HG03108 (cell line): ENCODE measurements at regions not wholly inside any gene's neighbourhood (a gene's known extent, or its start where the extent isn't known, plus 50 kb on each side); places are given as distances from the start of the nearest gene placed in this dataset.
A peak's percentile ranks its signal among the peaks of the same experiment; 100 is the strongest.
"Not testable (repeated sequence)": the region's sequence is repeated elsewhere in the genome, so short reads cannot be mapped to it uniquely, and the experiment has no call there.

Experiments
- ATAC-seq: cut with Tn5 transposase; IDR thresholded peaks from one replicate; pipeline ENCODE4 v1.9.1; 2021; ENCODE audit warnings: moderate library complexity; ENCODE audit not compliant: unreplicated experiment

DNA sequence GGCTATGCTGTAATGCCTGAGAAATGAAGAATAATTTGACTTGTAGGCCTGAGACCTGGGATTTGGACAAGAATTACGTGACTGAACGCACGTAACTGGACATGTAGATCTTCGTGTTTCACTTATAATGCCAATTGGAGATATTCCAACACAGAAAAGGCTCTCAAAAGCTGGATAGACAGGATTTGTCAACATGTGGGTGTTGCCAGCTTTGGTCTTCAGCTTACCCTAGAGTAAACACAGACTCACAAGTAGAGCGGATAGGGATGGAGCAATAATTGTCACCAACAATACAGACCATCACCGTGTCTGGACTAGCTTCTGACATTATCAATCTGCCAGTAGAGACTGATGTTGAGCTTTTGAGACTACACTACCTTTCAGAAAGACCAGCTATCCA, 1511.0 kb upstream of the ADGRL3 start:
- no peak for ATAC-seq

DNA sequence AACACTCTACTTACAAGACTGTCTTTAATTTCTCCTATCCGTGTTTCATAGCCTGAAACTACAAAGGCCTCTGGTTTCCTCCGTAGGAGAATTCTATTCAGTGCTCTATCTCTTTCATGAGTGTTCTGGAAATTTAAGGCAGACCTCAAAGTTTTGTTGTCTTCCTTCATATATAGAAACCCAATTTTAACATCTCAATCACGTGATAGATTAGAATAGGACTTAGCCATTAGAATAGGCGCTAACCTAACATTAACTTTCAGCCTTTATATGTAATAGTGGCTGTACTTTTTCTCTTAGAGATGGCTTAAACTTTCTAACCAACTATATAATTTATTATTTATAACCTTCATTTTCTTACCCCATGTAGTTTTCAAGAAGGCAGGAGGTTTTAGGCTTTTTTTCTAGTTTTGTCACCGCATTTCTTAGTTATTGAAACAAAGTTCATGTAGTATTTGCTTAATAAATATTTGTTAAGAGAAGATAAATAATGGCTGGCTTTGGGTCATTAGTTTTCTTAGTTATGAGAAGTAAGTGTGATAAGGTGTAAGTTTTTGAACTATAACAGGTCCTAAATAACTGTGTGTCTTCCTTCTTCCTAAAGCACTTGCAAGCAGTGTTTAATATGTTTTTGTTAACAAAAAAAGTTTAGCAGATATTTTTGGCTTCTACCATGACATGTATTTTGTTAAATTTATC, 1504.6 kb upstream of the ADGRL3 start:
- no peak for ATAC-seq

DNA sequence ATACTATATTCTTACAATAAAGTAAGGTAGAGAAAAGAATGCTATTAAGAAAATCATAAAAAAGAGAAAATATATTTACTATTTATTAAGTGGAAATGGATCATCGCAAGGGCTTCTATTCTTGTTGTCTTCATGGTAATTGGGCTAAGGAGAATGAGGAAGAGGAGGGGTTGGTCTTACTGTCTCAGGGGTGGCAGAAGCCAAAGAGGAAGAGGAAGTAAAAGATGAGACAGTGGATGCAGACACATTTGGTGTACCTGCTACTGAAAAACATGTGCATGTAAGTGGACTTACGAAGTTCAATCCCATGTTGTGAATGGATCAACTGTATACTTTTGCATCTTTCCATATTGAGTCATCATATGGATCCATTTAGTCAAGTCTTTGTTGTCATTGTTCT, 1502.1 kb upstream of the ADGRL3 start:
- ATAC-seq = no peak

DNA sequence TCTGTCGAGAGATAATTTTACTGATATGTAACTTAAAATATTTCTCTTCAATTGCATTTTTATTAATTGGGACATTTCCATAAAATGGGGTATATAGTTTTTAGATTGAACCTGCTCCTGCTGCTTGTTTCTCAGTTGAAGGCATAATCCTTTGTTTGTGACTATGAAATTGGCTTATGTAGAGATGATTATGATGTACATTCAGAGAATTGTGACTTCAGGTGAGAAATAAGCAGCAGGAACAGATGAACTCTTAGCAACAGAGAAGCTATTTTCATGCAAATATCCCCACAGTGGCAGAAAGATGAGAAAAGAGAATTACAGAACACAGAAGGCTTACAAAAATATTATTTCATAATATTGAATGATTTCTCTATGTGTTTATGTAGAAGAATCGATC, 1499.5 kb upstream of the ADGRL3 start:
- ATAC-seq = no peak

DNA sequence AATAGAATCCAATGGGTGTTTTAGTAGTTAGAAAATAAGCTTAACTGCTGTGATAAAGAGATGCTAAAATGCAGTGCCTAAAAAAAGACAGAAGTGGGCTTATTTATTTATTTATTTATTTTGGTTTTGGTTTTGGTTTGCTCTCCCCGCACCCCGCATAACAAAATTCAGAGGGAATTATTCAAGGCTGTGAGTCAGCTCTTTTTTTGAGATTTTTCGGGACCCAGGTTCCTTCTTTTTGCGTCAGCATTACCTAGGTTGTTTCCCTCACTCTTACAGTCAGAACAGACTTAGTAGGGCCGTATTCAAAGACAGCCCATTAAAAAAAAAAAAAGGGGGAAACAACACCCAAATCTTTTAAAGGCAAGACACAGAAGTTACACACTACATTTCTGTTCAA, 1495.5 kb upstream of the ADGRL3 start:
- no peak for ATAC-seq

DNA sequence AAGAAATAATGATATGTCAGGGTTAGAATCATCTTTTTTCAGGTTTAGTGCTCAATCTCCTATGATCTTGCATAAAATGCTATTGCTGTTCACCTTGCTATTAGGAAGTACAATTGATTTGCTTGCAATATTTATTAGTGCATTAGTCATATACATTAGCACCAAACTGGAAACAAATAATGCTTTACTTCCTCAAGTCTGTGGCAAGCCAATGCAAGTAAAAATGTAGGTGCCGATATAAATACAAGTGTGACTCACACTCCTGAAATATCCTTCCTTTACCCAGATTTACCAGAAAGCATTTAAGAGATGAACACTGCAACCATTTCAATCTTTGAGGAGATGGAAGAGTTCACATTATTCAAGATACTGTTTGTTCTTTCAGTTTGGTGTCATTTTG, 1487.7 kb upstream of the ADGRL3 start:
- no peak for ATAC-seq

DNA sequence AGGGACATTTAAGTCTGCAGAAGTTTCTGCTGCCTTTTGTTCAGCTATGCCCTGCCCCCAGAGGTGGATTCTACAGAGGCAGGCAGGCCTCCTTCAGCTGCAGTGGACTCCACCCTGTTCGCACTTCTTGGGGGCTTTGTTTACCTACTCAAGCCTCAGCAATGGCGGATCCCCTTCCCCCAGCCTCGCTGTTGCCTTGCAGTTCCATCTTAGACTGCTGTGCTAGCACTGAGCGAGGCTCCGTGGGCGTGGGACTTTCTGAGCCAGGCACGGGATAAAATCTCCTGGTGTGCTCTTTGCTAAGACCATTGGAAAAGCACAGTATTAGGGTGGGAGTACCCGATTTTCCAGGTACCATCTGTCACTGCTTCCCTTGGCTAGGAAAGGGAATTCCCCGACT, 1475.8 kb upstream of the ADGRL3 start:
- ATAC-seq = not testable (repeated sequence)

DNA sequence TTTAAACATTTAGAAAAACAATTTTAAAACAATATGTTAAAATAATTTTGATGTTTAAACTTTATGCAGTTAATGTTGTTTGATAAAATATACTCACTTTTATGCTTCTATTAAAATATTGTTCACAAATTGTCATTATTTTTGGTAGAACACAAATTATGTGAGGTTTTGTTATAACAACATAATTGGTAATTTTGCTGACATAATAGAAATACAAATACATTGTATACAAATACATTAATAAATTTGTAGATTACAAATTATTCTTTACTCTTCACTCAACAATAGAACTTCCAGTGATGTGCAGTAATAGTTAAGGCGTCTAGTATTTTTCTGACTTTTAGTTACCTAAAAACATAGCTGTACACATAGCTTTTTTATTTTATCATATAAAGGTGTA, 1472.4 kb upstream of the ADGRL3 start:
- no peak for ATAC-seq

DNA sequence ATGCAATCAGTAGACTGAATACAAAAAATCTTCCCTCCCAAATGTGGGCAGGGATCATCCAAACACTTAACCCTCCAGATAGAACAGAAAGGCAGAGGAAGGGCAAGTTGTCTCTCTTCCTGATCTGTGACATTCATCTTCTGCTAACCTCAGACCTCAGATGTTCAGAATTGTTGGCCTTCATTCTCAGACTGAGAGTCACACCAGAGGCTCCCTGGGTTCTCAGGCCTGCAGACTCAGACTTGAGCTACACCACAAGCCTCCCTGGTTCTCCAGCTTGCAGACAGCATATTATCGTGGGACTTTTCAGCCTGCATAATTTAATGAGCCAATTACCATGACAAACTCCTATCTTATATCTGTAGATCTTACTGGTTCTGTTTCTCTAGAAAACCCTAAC, 1471.6 kb upstream of the ADGRL3 start:
- ATAC-seq = no peak

DNA sequence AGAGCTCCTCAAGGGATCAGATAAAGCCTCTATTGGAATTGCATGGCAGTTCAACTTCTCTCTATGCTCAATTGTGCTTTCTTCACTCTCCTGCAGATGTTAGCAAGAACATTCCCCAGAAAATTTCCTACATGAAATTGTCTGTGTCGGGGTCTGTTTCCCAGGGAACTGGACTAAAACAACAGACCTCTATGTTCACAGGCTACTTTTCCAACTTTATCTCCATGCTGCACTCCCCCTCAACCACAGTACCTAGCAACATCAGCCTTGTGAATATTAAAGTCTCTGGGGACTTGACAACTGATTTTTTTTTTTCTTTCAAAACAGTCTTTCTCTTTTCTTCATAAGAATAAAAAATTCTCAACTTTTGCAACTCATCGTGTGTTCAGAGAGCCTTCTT, 1470.8 kb upstream of the ADGRL3 start:
- ATAC-seq = no peak

DNA sequence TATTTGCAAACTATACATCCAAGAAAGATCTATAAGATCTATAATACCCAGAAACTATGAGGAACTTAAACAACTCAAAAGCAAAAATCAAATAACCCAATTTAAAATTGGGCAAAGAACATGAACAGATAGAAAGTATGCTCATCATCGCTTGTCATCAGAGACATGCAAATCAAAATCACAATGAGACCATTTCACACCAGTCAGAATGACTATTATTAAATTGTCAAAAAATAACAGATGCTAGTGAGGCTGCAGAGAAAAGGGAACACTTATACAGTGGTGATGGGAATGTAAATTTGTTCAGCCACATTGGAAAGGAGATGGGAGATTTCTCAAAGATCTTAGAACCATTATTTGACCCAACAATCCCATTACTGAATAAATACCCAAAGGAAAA, 1451.7 kb upstream of the ADGRL3 start:
- no peak for ATAC-seq

DNA sequence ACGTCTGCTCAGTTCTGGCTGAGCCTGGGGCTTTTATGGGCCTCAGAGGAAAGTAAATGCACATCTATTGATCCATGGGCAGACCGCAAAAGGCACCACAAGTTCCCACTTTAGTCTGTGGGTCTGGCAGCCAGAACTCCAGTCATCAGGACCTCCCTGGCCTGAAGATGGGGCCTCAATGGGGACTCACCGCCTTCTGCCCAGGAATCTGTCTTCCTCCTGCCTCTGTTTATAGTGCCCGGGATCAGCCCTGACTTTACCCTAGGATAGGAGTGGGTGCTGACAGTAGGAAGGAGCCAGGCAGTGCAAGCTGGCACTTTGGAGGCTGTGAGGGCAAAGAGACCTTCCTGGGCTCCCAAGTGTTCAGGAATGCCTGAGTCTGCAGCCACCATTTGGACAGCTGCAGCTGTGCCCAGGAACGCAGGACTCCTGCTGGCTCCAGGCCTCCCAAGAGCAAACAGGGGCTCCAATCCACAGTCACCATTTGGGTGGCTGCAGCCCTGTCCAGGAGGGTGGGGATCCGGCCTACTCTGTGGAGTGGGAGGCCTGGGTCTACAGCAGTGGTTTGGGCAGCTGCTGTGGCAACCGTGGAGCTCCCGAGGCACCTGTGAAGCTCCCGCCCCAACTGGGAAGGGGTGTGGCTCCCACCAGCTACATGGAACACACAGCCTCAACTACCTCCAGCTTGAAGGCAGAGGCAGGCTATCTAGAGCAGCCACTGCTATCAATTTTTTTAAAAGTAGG, 1440.9 kb upstream of the ADGRL3 start:
- ATAC-seq = no peak

DNA sequence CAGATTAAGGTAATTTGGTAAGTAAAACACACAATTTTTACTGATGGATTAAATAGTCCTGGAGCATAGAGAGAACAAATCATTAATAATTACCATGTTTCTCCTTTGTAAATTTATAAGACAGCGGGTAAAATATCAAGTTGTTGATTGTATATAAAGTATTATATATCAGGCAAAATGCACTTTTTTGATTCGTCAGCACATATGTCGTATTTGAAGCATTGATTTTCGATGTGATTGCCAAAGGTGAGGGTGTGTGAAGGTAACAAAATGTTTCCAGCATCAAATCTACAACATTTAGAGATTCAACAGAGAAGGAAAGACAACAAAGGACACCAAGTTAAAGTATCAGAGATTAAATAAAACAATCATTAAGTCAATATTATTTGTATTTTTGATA, 1437.8 kb upstream of the ADGRL3 start:
- ATAC-seq = no peak

DNA sequence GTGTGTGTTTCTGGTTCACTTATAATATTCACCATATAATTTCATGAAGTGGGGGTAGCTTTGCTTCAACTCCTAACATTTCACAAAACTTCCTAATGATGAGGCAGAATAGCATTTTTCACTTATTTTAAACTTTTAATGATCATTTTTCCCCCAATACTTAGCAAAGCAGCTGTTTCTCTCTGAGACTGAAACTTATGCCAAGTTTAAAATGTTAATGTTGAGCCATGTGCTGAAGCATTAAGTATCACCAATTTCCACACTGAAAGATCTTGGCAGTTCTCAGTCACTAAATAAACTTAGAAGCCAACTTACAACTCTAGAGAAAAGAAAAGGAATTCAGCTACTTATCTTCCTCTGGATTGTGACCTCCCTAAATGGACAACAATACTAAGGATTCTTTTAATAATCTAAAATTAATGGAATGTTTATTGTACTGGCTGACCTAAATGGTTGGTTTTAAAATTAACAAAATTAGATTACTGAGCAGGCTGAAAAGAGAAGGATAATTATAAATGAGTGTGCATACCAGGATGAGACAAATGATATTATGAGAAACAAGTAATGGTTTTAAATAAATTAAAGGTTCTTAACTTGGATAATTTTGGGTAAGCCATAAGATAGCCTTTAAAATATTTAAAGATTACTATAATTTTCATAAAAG, 1429.4 kb upstream of the ADGRL3 start:
- ATAC-seq = no peak

DNA sequence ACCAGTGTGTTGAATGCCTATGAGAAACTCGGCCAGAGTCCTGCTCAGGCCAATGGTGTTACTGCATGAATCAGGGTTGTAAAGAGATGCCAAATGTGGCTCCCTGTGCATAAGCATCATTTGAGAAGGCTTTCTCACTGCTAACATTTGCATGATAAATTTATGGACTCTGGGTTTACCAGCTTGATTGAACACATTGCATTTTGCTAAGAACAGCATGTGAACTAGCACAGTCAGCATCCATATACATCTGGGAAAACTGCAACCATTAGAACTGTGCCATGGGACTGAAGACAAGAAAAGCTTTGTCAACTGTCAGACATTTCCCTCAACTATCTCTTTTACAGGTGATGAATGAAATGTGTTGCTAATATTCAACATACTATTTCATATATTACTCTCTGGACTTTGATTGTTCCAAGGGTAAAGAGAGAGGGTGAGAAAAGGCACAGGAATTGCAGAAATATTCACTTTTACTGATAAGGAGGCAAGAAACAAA, 1427.4 kb upstream of the ADGRL3 start:
- ATAC-seq = no peak

DNA sequence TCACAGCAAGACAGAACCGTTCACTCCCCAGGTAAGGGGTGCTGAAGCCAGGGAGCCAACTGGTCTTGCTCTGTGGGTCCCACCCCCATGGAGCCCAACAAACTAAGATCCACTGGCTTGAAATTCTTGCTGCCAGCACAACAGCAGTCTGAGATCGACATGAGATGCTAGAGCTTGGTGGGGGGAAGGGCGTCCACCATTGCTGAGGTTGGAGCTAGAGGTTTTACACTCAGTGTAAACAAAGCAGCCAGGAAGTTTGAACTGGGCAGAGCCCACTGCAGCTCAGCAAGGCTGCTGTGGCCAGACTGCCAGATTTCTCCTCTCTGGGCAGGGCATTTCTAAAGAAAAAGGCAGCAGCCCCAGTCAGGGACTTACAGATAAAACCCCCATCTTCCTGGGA, 1419.9 kb upstream of the ADGRL3 start:
- ATAC-seq = not testable (repeated sequence)

DNA sequence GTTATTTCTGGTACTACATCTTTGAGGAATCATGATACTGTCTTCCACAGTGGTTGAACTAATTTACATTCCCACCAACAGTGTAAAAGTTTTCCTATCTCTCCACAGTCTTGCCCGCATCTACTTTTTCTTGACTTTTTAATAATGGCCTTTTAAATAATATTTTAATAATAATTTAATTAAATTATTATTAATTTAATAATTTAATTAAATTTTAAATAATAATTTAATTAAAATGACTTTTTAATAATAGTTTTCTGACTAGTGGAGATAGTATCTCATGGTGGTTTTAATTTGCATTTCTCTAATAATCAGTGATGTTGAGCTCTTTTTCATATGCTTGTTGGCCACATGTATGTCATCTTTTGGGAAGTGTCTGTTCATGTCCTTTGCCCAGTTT, 1395.0 kb upstream of the ADGRL3 start:
- no peak for ATAC-seq

DNA sequence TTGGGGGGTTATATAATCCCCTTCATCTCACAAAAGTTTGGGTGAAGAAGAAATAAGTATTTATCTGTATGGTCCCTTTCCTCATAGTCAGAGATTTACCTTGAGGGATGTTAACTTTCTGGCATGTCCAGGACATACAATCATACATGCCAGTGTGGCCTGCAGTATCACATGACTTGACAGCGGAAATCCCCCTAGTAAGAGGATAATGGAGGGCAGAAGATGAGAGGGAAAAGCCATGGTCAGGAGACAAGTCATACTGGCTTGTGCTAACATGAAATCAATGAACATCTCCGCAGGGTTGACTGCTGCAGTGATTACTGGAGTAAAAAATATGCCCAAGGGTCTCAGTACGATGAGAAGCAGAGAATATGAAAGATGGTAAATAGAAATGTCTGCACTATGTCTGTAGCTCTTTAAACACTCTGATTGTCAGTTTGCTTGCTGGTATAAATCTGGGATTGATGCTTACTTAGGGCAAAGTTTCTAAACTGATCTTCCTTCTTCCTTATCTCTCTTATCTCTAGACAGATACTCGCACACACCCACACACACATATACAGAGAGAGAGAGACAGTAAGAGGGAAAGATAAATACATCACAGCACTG, 1385.6 kb upstream of the ADGRL3 start:
- no peak for ATAC-seq

DNA sequence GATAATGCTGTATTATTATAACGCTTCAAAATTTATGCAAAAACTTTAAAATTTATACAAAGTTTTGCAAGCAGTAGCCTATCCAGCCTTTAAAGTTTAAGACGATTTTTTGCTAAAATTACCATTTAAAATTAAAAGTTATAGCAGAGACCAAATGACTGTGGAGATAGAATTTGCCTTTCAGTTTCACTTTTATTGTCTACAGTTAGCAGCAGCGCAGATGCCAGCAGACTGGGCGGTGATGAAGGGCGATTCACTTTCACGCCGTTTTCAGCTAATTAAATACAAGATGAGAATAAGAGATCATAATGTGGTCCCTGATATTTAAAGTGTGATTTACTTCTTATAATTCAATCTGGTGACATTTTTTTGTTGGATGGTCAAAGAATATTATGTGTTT, 1381.5 kb upstream of the ADGRL3 start:
- peak; percentile 74 for ATAC-seq

DNA sequence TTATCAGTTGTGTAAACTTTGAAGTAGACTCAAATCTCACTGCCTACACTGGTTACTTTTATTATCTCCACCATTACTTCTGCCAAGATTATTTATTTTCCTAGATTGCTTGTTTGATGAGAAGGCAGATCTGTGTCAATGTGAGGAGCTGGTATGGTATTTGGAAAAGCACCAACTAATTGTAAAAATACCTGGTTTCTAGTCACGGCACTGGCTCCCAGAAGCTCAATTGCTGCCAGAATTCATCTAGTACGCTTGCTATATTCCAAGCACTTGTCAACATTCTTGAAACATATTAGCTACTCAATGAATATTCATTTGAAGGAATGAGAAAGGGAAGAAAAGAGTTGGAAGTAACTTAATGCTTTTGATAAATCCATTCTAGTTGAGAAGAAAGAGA, 1376.8 kb upstream of the ADGRL3 start:
- ATAC-seq = no peak

DNA sequence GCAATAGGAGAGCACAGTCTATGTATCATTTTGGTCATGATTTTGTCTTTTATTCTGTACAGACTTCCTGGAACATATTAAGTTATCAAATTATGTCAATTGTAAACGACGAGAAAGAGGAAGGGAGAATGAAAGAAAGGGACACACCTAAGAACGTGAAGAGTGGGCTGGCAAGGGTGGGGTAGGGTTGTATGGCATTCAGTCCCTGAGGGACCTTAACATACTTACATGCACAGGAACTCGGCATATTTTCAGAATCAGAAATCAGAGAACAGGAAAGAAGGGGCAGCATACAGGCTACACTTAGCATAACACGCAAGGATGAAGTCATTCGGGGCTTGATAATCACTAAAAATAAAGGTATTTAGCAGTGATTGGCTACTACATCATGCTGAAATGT, 1375.0 kb upstream of the ADGRL3 start:
- ATAC-seq = no peak

DNA sequence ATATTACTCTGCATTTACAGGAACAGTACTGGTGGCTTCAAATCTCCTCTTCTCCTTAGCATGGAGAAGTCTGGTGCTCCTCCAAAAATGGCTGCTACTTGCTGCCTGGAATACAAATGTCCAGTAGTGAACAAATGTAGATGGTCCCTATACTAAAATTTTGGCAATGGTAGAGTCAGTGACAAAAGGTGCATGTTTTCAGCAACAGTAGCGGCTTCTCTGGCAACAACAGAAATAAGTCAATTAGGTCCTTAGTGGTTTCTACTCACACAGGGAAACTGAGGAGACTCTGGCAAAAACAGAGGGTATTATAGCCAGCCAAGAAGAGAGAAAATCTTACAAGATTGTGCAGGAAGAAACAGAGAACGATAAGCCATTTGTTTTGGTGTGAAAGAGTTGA, 1368.4 kb upstream of the ADGRL3 start:
- ATAC-seq = no peak
